ENCODE measurements at regions not wholly inside any gene's neighbourhood (a gene's known extent, or its start where the extent isn't known, plus 50 kb on each side); places are given as distances from the start of the nearest gene placed in this dataset.

GRCh38 chr1:232489256-232489655 lies 140.7 kb downstream of the SIPA1L2 start:
- TF ChIP-seq, protein P1, sequence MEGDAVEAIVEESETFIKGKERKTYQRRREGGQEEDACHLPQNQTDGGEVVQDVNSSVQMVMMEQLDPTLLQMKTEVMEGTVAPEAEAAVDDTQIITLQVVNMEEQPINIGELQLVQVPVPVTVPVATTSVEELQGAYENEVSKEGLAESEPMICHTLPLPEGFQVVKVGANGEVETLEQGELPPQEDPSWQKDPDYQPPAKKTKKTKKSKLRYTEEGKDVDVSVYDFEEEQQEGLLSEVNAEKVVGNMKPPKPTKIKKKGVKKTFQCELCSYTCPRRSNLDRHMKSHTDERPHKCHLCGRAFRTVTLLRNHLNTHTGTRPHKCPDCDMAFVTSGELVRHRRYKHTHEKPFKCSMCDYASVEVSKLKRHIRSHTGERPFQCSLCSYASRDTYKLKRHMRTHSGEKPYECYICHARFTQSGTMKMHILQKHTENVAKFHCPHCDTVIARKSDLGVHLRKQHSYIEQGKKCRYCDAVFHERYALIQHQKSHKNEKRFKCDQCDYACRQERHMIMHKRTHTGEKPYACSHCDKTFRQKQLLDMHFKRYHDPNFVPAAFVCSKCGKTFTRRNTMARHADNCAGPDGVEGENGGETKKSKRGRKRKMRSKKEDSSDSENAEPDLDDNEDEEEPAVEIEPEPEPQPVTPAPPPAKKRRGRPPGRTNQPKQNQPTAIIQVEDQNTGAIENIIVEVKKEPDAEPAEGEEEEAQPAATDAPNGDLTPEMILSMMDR (IDR thresholded peaks at IDR 0.05; ENCODE audit: extremely low read depth in 1 of 2, insufficient read depth in 1 of 2, low read depth in 1 of 2, low read length in 2 of 2), result no peak
- no peak for TF ChIP-seq EZH2 (IDR thresholded peaks at IDR 0.05; ENCODE audit: borderline replicate concordance, low read depth, low read length, severe bottlenecking)
- no peak for TF ChIP-seq POLR2A (IDR thresholded peaks at IDR 0.05; ENCODE audit: low read depth, low read length)
- no peak for TF ChIP-seq POLR2AphosphoS5 (IDR thresholded peaks at IDR 0.05; ENCODE audit: insufficient read depth, low read depth, low read length)
- no peak for TF ChIP-seq MYC (IDR thresholded peaks at IDR 0.05; ENCODE audit: low read depth, low read length)
- no peak for TF ChIP-seq GATA2 (IDR thresholded peaks at IDR 0.05; ENCODE audit: insufficient read depth, insufficient read length, low read depth, low read length)
- no peak for TF ChIP-seq MAX (IDR thresholded peaks at IDR 0.05; ENCODE audit: insufficient read depth, insufficient read length)

Data from endothelial cell of umbilical vein (primary cell).